ENCODE measurements at regions not wholly inside any gene's neighbourhood (a gene's known extent, or its start where the extent isn't known, plus 50 kb on each side); places are given as distances from the start of the nearest gene placed in this dataset.

GRCh38 chr5:100992354-100992753 lies 89.3 kb upstream of the ST8SIA4 start:
- TF ChIP-seq CSDC2 (CRISPR knock-in tag; IDR thresholded peaks at IDR 0.05) (no peak), ARNTL (CRISPR knock-in tag; IDR thresholded peaks at IDR 0.05; ENCODE audit: borderline replicate concordance, low read depth) (no peak), ESRRG (CRISPR knock-in tag; IDR thresholded peaks at IDR 0.05) (no peak), ZFP3 (CRISPR knock-in tag; IDR thresholded peaks at IDR 0.05) (no peak), CREB5 (CRISPR knock-in tag; IDR thresholded peaks at IDR 0.05; ENCODE audit: low read depth) (no peak), TSHZ2 (CRISPR knock-in tag; IDR thresholded peaks at IDR 0.05) (no peak), SNAI2 (CRISPR knock-in tag; IDR thresholded peaks at IDR 0.05) (no peak), TOX (CRISPR knock-in tag; IDR thresholded peaks at IDR 0.05; ENCODE audit: borderline replicate concordance) (no peak), RARB (CRISPR knock-in tag; IDR thresholded peaks at IDR 0.05) (no peak), ZFP30 (CRISPR knock-in tag; IDR thresholded peaks at IDR 0.05) (no peak), ZNF8 (CRISPR knock-in tag; IDR thresholded peaks at IDR 0.05) (no peak), ZNF70 (CRISPR knock-in tag; IDR thresholded peaks at IDR 0.05) (no peak), TCF4 (CRISPR knock-in tag; IDR thresholded peaks at IDR 0.05; ENCODE audit: borderline replicate concordance) (no peak)
